GM12875 (cell line): ENCODE measurements at regions not wholly inside any gene's neighbourhood (a gene's known extent, or its start where the extent isn't known, plus 50 kb on each side); places are given as distances from the start of the nearest gene placed in this dataset.

Experiments
- H3K4me3 ChIP-seq: one replicate; pipeline ENCODE4 v1.5.1; 2011; ENCODE audit warnings: low read depth, low read length, control low read depth
- CTCF ChIP-seq: IDR thresholded peaks from 2 replicates; pipeline ENCODE4 v1.5.1; 2011; ENCODE audit warnings: low read depth, mild to moderate bottlenecking, control low read depth, inconsistent platforms, low read length, moderate library complexity, borderline replicate concordance; ENCODE audit not compliant: insufficient read depth

DNA sequence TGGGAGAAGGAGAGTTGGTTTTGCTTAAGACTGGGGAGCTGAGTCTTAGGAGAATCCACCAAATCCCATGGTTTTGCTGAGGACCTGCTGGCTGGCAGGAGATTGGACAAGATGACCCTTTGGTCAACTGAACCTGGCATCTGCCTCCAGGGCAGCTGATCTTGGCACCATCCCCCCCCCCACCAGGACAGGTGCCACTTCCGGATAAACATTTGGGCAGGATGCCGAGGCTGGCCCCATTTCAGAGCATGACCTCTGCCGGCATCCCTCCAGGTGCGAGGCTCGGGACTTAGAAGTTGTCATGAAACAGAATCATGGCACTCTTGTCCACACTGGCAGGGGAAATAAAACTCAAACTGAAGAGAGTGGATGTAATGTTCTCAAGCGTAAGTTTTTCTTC lies 165.6 kb downstream of the MACROH2A1 start:
- TF ChIP-seq CTCF: no peak
- no peak overlapping the region for H3K4me3 ChIP-seq

- no peak overlapping the region for H3K4me3 ChIP-seq
- no peak for TF ChIP-seq CTCF
Observed at GRCh38 chr5:135232958-135233357, 166.1 kb downstream of the MACROH2A1 start.

- TF ChIP-seq CTCF: no peak
- H3K4me3 ChIP-seq: no peak overlapping the region
Observed at GRCh38 chr5:135231289-135231688, 167.7 kb downstream of the MACROH2A1 start.

GRCh38 chr5:135230251-135230925 lies 168.6 kb downstream of the MACROH2A1 start:
- no peak for TF ChIP-seq CTCF
- no peak overlapping the region for H3K4me3 ChIP-seq

DNA sequence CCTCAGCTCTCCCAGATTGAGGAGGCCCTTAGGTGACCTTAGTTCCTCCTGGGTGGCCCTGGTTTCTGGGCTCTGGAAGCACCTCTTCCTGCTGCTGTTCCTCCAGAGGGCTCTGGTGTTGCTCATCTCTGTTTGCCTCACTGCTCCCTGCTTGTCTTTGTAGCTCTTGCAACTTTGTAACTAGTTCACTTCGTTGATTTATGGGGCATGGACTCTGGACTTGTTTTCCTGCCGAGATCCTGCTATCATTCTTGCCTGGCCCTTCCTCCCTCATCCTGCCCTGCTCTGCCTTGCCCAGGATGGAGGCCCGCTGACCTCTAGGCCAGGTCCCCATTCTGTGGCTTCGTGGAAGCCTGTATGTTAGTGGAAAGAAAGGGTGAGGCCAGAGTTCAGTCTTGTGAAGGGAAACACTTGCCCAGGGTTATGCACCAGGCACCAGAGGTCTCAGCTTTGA lies 169.3 kb downstream of the MACROH2A1 start:
- H3K4me3 ChIP-seq: no peak overlapping the region
- no peak for TF ChIP-seq CTCF

- H3K4me3 ChIP-seq: no peak overlapping the region
- no peak for TF ChIP-seq CTCF
Observed at GRCh38 chr5:135229122-135229521, 169.9 kb downstream of the MACROH2A1 start.

GRCh38 chr5:135228222-135228621 lies 170.8 kb downstream of the MACROH2A1 start:
- no peak for TF ChIP-seq CTCF
- H3K4me3 ChIP-seq: no peak overlapping the region
